ENCODE measurements at regions not wholly inside any gene's neighbourhood (a gene's known extent, or its start where the extent isn't known, plus 50 kb on each side); places are given as distances from the start of the nearest gene placed in this dataset.

GRCh38 chr12:59859171-59859510, 263.3 kb downstream of the SLC16A7 start:
- Histone ChIP-seq H3K36me3 (ENCODE audit: control insufficient read depth in 4 of 4, insufficient read depth in 3 of 4, low read depth in 1 of 4, low read length in 3 of 4) (no peaks in the 10 kb centered on the region), H3K27ac (ENCODE audit: low read depth in 1 of 2, low read length in 2 of 2) (peak overlapping the region in 1 of 2 donors; percentile 29), H3K27me3 (ENCODE audit: control insufficient read depth in 4 of 4, insufficient read depth in 4 of 4, low read length in 3 of 4) (no peaks in the 10 kb centered on the region), H3K4me1 (ENCODE audit: control insufficient read depth in 4 of 4, insufficient read depth in 4 of 4, low read length in 3 of 4) (peaks cover 3 to 15% (median 9%) of the 10 kb centered on the region in 4 donors), H3K9ac (ENCODE audit: low read depth in 1 of 2, low read length in 2 of 2) (no peak overlapping the region), H3K4me3 (ENCODE audit: low read depth in 1 of 3, low read length in 3 of 3) (no peak overlapping the region), H3K9me3 (ENCODE audit: control insufficient read depth in 4 of 4, low read length in 3 of 4) (no peaks in the 10 kb centered on the region)
- DNase-seq (ENCODE audit: low spot score), result no peak
- no peak for TF ChIP-seq MAX (IDR thresholded peaks at IDR 0.05)
- no peak for TF ChIP-seq RXRA (IDR thresholded peaks at IDR 0.05)
- TF ChIP-seq JUND (IDR thresholded peaks at IDR 0.05), result no peak
- TF ChIP-seq FOXA1 (IDR thresholded peaks at IDR 0.05), result no peak
- TF ChIP-seq YY1 (IDR thresholded peaks at IDR 0.05), result no peak
- TF ChIP-seq RAD21 (IDR thresholded peaks at IDR 0.05), result no peak
- no peak for TF ChIP-seq NR2F2 (IDR thresholded peaks at IDR 0.05)
- no peak for TF ChIP-seq CTCF (IDR thresholded peaks at IDR 0.05; ENCODE audit: low read depth, low read length, missing input control)
- no peak for TF ChIP-seq ZBTB33 (IDR thresholded peaks at IDR 0.05)
- no peak for TF ChIP-seq ATF3 (IDR thresholded peaks at IDR 0.05)
- TF ChIP-seq TAF1 (conservative IDR thresholded peaks at IDR 0.05), result no peak
- TF ChIP-seq REST (IDR thresholded peaks at IDR 0.05), result no peak
- no peak for TF ChIP-seq HNF4A (conservative IDR thresholded peaks at IDR 0.05)
- no peak for TF ChIP-seq SP1 (IDR thresholded peaks at IDR 0.05)
- no peak for TF ChIP-seq FOXA2 (IDR thresholded peaks at IDR 0.05)
- TF ChIP-seq GABPA (IDR thresholded peaks at IDR 0.05 in 1 of 2, conservative IDR thresholded peaks at IDR 0.05 in 1 of 2), result no peak
- TF ChIP-seq EGR1 (IDR thresholded peaks at IDR 0.05; ENCODE audit: low read depth in 2 of 2), result no peak
- no peak for TF ChIP-seq HNF4G (IDR thresholded peaks at IDR 0.05)
- WGBS, result 84% methylated on average over 1 of the region's 1 CpG
